CD14-positive monocyte (primary cell): ENCODE measurements at regions not wholly inside any gene's neighbourhood (a gene's known extent, or its start where the extent isn't known, plus 50 kb on each side); places are given as distances from the start of the nearest gene placed in this dataset.

ENCODE experiments used
- DNase-seq, 3 donors: peaks; one replicate each; pipeline ENCODE4 v3.0.0-alpha.2; 2011 to 2022
- H2AFZ ChIP-seq: 2 replicates; pipeline ENCODE4 v1.6.0; 2012; ENCODE audit warnings: mild to moderate bottlenecking, low read depth, low read length, inconsistent platforms; ENCODE audit not compliant: insufficient read depth, poor library complexity, severe bottlenecking
- H3K27ac ChIP-seq, 2 donors: 1 replicate in 1 of 2; 2 replicates in 1 of 2; pipeline ENCODE4 v1.5.1; 2012 to 2013; ENCODE audit warnings: low read length in 2 of 2, control low read depth in 1 of 2, inconsistent platforms in 1 of 2, low read depth in 1 of 2, mild to moderate bottlenecking in 1 of 2
- H3K27me3 ChIP-seq, 2 donors: one replicate each; pipeline versions ENCODE4 v1.6.0 to v1.6.1; 2011 to 2013; ENCODE audit warnings: low read length in 2 of 2; ENCODE audit not compliant: control insufficient read depth in 2 of 2, insufficient read depth in 2 of 2
- H3K36me3 ChIP-seq, 2 donors: replicated peaks in 1 of 2; 1 replicate in 1 of 2; 2 replicates in 1 of 2; pipeline versions ENCODE4 v1.5.1 to v1.6.1; 2012 to 2013; ENCODE audit warnings: low read length in 2 of 2, control low read depth in 1 of 2, inconsistent platforms in 1 of 2, mild to moderate bottlenecking in 1 of 2; ENCODE audit not compliant: insufficient read depth in 2 of 2, control insufficient read depth in 1 of 2
- H3K4me1 ChIP-seq, 2 donors: 1 replicate in 1 of 2; 2 replicates in 1 of 2; pipeline versions ENCODE4 v1.5.1 to v1.6.1; 2012 to 2013; ENCODE audit warnings: low read length in 2 of 2, control low read depth in 1 of 2, inconsistent platforms in 1 of 2, mild to moderate bottlenecking in 1 of 2, moderate library complexity in 1 of 2; ENCODE audit not compliant: insufficient read depth in 2 of 2, control insufficient read depth in 1 of 2
- H3K4me2 ChIP-seq: replicated peaks from 2 replicates; pipeline ENCODE3; 2012; ENCODE audit warnings: low read length, moderate library complexity, mild to moderate bottlenecking; ENCODE audit not compliant: poor library complexity, severe bottlenecking; ENCODE audit errors: extremely low read depth
- H3K4me3 ChIP-seq, 3 experiments: fragments of 200-600 bp in 1 of 3; sonication (generic) in 1 of 3; replicated peaks in 1 of 3; 1 replicate in 2 of 3; 2 replicates in 1 of 3; pipeline ENCODE4 v1.5.1; 2011 to 2013; ENCODE audit warnings: low read length in 3 of 3, mild to moderate bottlenecking in 3 of 3, control low read depth in 2 of 3, low read depth in 2 of 3, inconsistent platforms in 1 of 3, moderate library complexity in 1 of 3
- H3K79me2 ChIP-seq: 2 replicates; pipeline ENCODE4 v1.6.0; 2012; ENCODE audit warnings: mild to moderate bottlenecking, control low read depth, inconsistent platforms, low read length, moderate library complexity; ENCODE audit not compliant: insufficient read depth
- H3K9ac ChIP-seq: 2 replicates; pipeline ENCODE4 v1.6.0; 2017; ENCODE audit warnings: low read length, mild to moderate bottlenecking; ENCODE audit not compliant: insufficient read depth, poor library complexity, severe bottlenecking
- H3K9me3 ChIP-seq, 2 donors: replicated peaks in 1 of 2; 1 replicate in 1 of 2; 2 replicates in 1 of 2; pipeline versions ENCODE4 v1.5.1 to v1.6.1; 2012 to 2013; ENCODE audit warnings: low read length in 2 of 2, control low read depth in 1 of 2; ENCODE audit not compliant: control insufficient read depth in 1 of 2, insufficient read depth in 1 of 2
- H4K20me1 ChIP-seq: 2 replicates; pipeline ENCODE4 v1.6.0; 2012; ENCODE audit warnings: mild to moderate bottlenecking, low read length, control low read depth, moderate library complexity; ENCODE audit not compliant: insufficient read depth
- H3K27ac Mint-ChIP-seq, 7 donors: one replicate each; pipeline ENCODE4 v1.8.0; 2020; ENCODE audit warnings: mild to moderate bottlenecking in 7 of 7, mixed read lengths in 7 of 7, moderate library complexity in 6 of 7, inconsistent platforms in 2 of 7
- H3K27me3 Mint-ChIP-seq, 3 donors: one replicate each; pipeline ENCODE4 v1.8.0; 2021 to 2022; ENCODE audit warnings: low read depth in 3 of 3, mild to moderate bottlenecking in 3 of 3, mixed read lengths in 3 of 3, moderate library complexity in 3 of 3, inconsistent platforms in 1 of 3
- H3K36me3 Mint-ChIP-seq, 2 donors: one replicate each; pipeline ENCODE4 v1.8.0; 2020; ENCODE audit warnings: mixed read lengths in 2 of 2, inconsistent platforms in 1 of 2, mild to moderate bottlenecking in 1 of 2
- H3K4me1 Mint-ChIP-seq: one replicate; pipeline ENCODE4 v1.8.0; 2020; ENCODE audit warnings: mild to moderate bottlenecking, mixed read lengths
- H3K4me3 Mint-ChIP-seq, 2 donors: one replicate each; pipeline ENCODE4 v1.8.0; 2020; ENCODE audit warnings: mild to moderate bottlenecking in 2 of 2, mixed read lengths in 2 of 2, moderate library complexity in 1 of 2
- H3K9me3 Mint-ChIP-seq, 7 donors: one replicate each; pipeline ENCODE4 v1.8.0; 2020 to 2022; ENCODE audit warnings: mixed read lengths in 7 of 7, mild to moderate bottlenecking in 6 of 7, moderate library complexity in 6 of 7, inconsistent platforms in 2 of 7
- WGBS: methylation state at CpG from one replicate; pipeline ENCODE4 v1.1.5; 2013; ENCODE audit warnings: missing lambda C conversion rate; ENCODE audit not compliant: insufficient coverage; 5-methylcytosine and 5-hydroxymethylcytosine counted together
- intact Hi-C, 2 donors: fragments of 100-400 bp; cut with micrococcal nuclease; formaldehyde crosslinking; loops; one replicate each; pipeline versions ENCODE4 v1.15.0 to v1.15.1; 2023
- TF ChIP-seq, protein P1 (sequence below): fragments of 200-600 bp; IDR thresholded peaks from one replicate; pipeline ENCODE4 v1.8.0; 2022; ENCODE audit warnings: antibody characterized with exemption, mild to moderate bottlenecking

DNA sequence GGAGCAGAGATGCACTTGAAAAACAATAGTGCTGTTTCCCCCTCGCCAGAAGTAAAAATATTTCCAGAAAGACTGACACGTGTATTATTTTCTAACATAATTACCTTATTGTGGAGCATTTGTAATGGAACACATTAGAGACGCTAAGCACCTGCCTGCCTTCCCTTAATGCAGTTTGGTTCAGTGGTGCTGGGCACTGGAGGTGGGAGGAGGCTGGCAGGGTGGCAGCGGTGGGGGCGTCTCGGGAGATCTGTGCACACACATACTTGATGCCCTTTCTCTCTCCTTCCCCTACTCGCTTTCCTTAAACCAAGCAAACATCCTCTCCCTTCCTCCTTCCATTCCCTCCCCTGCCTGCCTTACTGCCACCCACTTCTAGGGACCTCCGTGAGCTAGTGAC, 156.6 kb upstream of the SDK2 start:
- no peaks in the 10 kb centered on the region for H3K27me3 ChIP-seq
- Mint-ChIP-seq H3K27me3 (peaks cover 17 to 32% (median 17%) of the 10 kb centered on the region in 3 donors), H3K9me3 (peaks cover 2 to 15% (median 12%) of the 10 kb centered on the region in 7 donors), H3K27ac (no peak overlapping the region), H3K36me3 (no peaks in the 10 kb centered on the region), H3K4me1 (no peaks in the 10 kb centered on the region), H3K4me3 (no peak overlapping the region)
- no peak overlapping the region for H3K4me3 ChIP-seq
- H3K79me2 ChIP-seq: no peaks in the 10 kb centered on the region
- TF ChIP-seq, protein P1, sequence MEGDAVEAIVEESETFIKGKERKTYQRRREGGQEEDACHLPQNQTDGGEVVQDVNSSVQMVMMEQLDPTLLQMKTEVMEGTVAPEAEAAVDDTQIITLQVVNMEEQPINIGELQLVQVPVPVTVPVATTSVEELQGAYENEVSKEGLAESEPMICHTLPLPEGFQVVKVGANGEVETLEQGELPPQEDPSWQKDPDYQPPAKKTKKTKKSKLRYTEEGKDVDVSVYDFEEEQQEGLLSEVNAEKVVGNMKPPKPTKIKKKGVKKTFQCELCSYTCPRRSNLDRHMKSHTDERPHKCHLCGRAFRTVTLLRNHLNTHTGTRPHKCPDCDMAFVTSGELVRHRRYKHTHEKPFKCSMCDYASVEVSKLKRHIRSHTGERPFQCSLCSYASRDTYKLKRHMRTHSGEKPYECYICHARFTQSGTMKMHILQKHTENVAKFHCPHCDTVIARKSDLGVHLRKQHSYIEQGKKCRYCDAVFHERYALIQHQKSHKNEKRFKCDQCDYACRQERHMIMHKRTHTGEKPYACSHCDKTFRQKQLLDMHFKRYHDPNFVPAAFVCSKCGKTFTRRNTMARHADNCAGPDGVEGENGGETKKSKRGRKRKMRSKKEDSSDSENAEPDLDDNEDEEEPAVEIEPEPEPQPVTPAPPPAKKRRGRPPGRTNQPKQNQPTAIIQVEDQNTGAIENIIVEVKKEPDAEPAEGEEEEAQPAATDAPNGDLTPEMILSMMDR: no peak
- no peak overlapping the region for H3K27ac ChIP-seq
- H3K9me3 ChIP-seq: peaks cover 0 to 5% of the 10 kb centered on the region in 2 donors
- no peak overlapping the region for H3K9ac ChIP-seq
- H4K20me1 ChIP-seq: no peaks in the 10 kb centered on the region
- 78% methylated on average over 5 of the region's 8 CpGs for WGBS
- no peak for DNase-seq
- no peak overlapping the region for H2AFZ ChIP-seq
- H3K36me3 ChIP-seq: no peaks in the 10 kb centered on the region
- H3K4me1 ChIP-seq: no peaks in the 10 kb centered on the region
- intact Hi-C loops: no loop called here
- H3K4me2 ChIP-seq: no peak overlapping the region

DNA sequence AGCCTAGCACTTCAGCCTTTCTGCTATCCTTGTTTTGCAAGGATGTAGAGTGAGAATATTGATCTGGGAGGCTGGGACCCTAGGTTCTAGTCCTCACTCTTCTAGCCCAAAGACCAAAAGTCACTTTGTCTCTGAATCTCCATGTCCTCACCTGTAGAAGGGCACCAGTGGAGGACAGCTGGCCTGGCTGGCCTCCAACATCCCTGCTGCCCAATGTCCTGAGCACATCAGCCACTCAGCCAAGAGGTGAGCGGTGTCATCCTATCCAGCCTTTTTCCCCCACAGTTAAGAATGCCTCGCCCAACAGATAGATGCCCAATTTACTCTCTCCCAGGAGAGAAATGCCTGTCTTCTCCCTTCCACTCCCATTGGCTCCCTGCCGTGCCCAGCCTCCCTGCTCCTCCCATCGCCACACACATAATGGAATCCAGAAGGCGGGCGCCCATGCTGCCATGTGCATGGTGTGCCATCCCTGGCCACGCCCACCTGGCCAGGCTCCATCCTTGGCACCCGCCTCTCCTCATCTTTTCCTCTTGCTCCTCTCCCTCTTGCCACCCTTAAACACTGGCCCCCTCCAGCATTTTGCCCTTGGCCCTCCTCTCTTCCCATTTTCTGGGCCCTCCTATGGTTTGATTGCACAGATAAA, 157.3 kb upstream of the SDK2 start:
- Histone ChIP-seq H3K9me3 (peaks cover 0 to 5% of the 10 kb centered on the region in 2 donors), H3K79me2 (no peaks in the 10 kb centered on the region), H4K20me1 (no peaks in the 10 kb centered on the region), H3K4me3 (no peak overlapping the region), H3K4me2 (no peak overlapping the region), H3K4me1 (no peaks in the 10 kb centered on the region), H3K27me3 (no peaks in the 10 kb centered on the region), H3K36me3 (no peaks in the 10 kb centered on the region), H2AFZ (no peak overlapping the region), H3K27ac (no peak overlapping the region), H3K9ac (no peak overlapping the region)
- 96% methylated on average over 8 of the region's 8 CpGs for WGBS
- intact Hi-C loops: no loop called here
- H3K4me1 Mint-ChIP-seq: no peaks in the 10 kb centered on the region
- H3K36me3 Mint-ChIP-seq: no peaks in the 10 kb centered on the region
- DNase-seq: no peak
- H3K9me3 Mint-ChIP-seq: peaks cover 2 to 15% (median 12%) of the 10 kb centered on the region in 7 donors
- H3K27ac Mint-ChIP-seq: no peak overlapping the region
- H3K4me3 Mint-ChIP-seq: no peak overlapping the region
- H3K27me3 Mint-ChIP-seq: peaks cover 15 to 32% (median 17%) of the 10 kb centered on the region in 3 donors
- TF ChIP-seq, protein P1: no peak
